Skeletal muscle satellite cell (primary cell): ENCODE measurements at regions not wholly inside any gene's neighbourhood (a gene's known extent, or its start where the extent isn't known, plus 50 kb on each side); places are given as distances from the start of the nearest gene placed in this dataset.
"Not testable (repeated sequence)": the region's sequence is repeated elsewhere in the genome, so short reads cannot be mapped to it uniquely, and the experiment has no call there.

ENCODE experiments used
- H3K27me3 ChIP-seq: 2 replicates; pipeline ENCODE4 v1.7.0; 2013; ENCODE audit warnings: low read length; ENCODE audit not compliant: control insufficient read depth, insufficient read depth
- H3K36me3 ChIP-seq: 2 replicates; pipeline ENCODE4 v1.7.0; 2013; ENCODE audit warnings: mild to moderate bottlenecking, control low read depth, low read length; ENCODE audit not compliant: insufficient read depth
- H3K4me1 ChIP-seq: 2 replicates; pipeline ENCODE4 v1.7.0; 2013; ENCODE audit warnings: low read length; ENCODE audit not compliant: control insufficient read depth, insufficient read depth
- H3K4me2 ChIP-seq: 2 replicates; pipeline ENCODE4 v1.7.0; 2013; ENCODE audit warnings: mild to moderate bottlenecking, low read length
- H3K4me3 ChIP-seq: 2 replicates; pipeline ENCODE4 v1.7.0; 2013; ENCODE audit warnings: low read length
- H3K9ac ChIP-seq: 2 replicates; pipeline ENCODE4 v1.7.0; 2013; ENCODE audit warnings: mild to moderate bottlenecking, low read depth, low read length, moderate library complexity
- H3K9me3 ChIP-seq: replicated peaks from 2 replicates; pipeline ENCODE4 v1.7.0; 2013; ENCODE audit warnings: mild to moderate bottlenecking, control low read depth, low read length

GRCh38 chr11:16526947-16527346 is 170.6 kb upstream of the SOX6 start:
- Histone ChIP-seq H3K9ac (no peak overlapping the region), H3K36me3 (no peaks in the 10 kb centered on the region), H3K4me3 (no peak overlapping the region), H3K4me1 (no peaks in the 10 kb centered on the region), H3K9me3 (no peaks in the 10 kb centered on the region), H3K4me2 (no peak overlapping the region), H3K27me3 (no peaks in the 10 kb centered on the region)

- H3K36me3 ChIP-seq, H3K4me3 ChIP-seq, H3K4me2 ChIP-seq, H3K4me1 ChIP-seq, H3K9me3 ChIP-seq, H3K9ac ChIP-seq, H3K27me3 ChIP-seq: not testable (repeated sequence)
These were observed 164.4 kb upstream of the SOX6 start for GRCh38 chr11:16520713-16521112.

- Histone ChIP-seq H3K36me3 (no peaks in the 10 kb centered on the region), H3K27me3 (no peaks in the 10 kb centered on the region), H3K9ac (no peak overlapping the region), H3K4me2 (no peak overlapping the region), H3K9me3 (no peaks in the 10 kb centered on the region), H3K4me1 (peaks cover 20% of the 10 kb centered on the region), H3K4me3 (no peak overlapping the region)
These were observed 156.5 kb upstream of the SOX6 start for GRCh38 chr11:16512899-16513241.

- H3K36me3 ChIP-seq: no peaks in the 10 kb centered on the region
- no peaks in the 10 kb centered on the region for H3K27me3 ChIP-seq
- H3K4me2 ChIP-seq: no peak overlapping the region
- no peaks in the 10 kb centered on the region for H3K9me3 ChIP-seq
- H3K4me1 ChIP-seq: peaks cover 20% of the 10 kb centered on the region
- no peak overlapping the region for H3K9ac ChIP-seq
- no peak overlapping the region for H3K4me3 ChIP-seq
These were observed 156.0 kb upstream of the SOX6 start for GRCh38 chr11:16512198-16512898.

DNA sequence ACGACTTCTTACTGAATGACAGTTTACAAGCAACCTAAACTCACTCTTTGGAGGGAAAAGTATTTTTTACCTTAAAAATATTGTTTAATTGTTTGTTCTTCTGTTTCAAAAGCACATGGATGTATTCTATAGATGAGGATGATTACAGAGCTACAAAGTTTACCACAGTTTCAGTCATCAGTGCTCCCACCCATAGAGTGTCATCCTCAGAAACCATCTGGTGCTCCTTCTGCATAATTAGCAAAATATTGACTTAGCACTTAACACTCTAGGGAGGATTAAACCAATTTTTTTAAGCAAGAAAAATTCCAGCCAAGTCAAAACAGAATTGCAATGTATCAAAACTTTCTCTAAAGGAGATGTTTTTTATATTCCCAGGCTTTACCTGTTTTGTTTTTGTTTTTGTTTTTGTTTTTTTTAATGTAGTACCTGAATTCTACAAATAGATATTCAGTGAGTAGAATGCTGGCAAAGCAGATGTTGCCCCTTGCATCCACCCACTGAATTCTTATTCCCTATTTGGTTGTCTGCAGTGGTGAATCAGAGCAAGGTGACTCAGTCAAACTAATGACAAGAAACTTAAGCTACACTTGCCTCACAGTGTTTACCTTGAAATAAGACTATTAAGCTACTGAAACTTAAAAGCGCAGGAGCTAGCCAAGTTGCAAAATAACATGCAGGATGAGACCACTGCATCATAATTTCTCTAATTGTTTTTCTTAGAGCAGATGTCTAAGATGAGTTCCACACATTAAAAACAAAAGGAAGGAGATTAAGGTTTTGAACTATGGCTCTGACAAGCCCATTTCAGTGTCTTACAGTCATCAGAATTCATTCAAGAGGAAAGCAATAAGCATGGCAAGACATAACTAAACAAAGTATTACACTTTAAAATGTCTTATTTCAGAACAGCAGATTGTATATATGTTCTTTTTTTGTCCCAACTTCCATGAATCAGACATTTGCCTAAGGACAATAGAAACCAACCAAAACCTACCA is 155.1 kb upstream of the SOX6 start:
- Histone ChIP-seq H3K4me2 (no peak overlapping the region), H3K4me3 (no peak overlapping the region), H3K9me3 (no peaks in the 10 kb centered on the region), H3K27me3 (no peaks in the 10 kb centered on the region), H3K9ac (no peak overlapping the region), H3K4me1 (peaks cover 20% of the 10 kb centered on the region), H3K36me3 (no peaks in the 10 kb centered on the region)

DNA sequence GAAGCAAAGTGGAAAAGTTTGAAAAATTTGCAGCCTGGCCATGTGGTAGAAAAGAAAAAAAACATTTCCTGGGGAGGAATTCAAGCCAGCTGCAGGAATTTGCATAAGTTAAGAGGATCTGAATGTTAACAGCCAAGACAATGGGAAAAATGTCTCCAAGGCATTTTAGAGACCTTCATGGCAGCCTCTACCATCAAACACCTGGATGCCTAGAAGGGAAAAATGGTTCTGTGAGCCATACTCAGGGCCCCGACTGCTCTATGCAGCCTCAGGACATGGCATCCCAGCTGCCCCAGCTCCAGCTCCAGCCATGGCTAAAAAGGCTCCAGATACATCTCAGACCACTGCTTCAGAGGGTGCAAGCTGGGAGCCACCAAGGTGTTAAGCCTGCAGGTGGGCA is 149.1 kb upstream of the SOX6 start:
- Histone ChIP-seq H3K9ac (no peak overlapping the region), H3K4me1 (peaks cover 3% of the 10 kb centered on the region), H3K4me2 (no peak overlapping the region), H3K36me3 (no peaks in the 10 kb centered on the region), H3K9me3 (no peaks in the 10 kb centered on the region), H3K27me3 (no peaks in the 10 kb centered on the region), H3K4me3 (no peak overlapping the region)

DNA sequence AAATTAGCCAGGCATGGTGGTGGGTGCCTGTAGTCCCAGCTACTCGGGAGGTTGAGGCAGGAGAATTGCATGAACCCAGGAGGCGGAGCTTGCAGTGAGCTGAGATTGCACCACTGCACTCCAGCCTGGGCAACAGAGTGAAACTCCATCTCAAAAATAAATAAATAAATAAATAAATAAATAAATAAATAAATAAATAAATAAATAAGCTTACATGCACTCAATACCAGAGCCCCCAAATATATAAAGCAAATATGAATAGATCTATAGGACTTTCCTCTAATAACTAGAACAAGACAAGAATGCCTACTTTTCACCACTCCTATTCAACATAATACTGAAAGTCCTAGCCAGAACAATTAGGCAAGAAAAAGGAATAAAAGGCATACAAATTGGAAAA is 147.5 kb upstream of the SOX6 start:
- H3K36me3 ChIP-seq, H3K9me3 ChIP-seq, H3K4me3 ChIP-seq, H3K4me2 ChIP-seq, H3K9ac ChIP-seq, H3K27me3 ChIP-seq, H3K4me1 ChIP-seq: not testable (repeated sequence)

- Histone ChIP-seq H3K4me3 (no peak overlapping the region), H3K27me3 (no peaks in the 10 kb centered on the region), H3K9ac (no peak overlapping the region), H3K36me3 (no peaks in the 10 kb centered on the region), H3K4me2 (no peak overlapping the region), H3K9me3 (no peaks in the 10 kb centered on the region), H3K4me1 (no peaks in the 10 kb centered on the region)
These were observed 138.8 kb upstream of the SOX6 start for GRCh38 chr11:16494918-16495691.

- Histone ChIP-seq H3K4me2 (no peak overlapping the region), H3K27me3 (no peaks in the 10 kb centered on the region), H3K4me1 (no peaks in the 10 kb centered on the region), H3K9ac (no peak overlapping the region), H3K36me3 (no peaks in the 10 kb centered on the region), H3K4me3 (no peak overlapping the region), H3K9me3 (no peaks in the 10 kb centered on the region)
These were observed 128.1 kb upstream of the SOX6 start for GRCh38 chr11:16484434-16484833.

GRCh38 chr11:16474659-16475058 is 118.3 kb upstream of the SOX6 start:
- no peaks in the 10 kb centered on the region for H3K27me3 ChIP-seq
- no peaks in the 10 kb centered on the region for H3K4me1 ChIP-seq
- no peak overlapping the region for H3K4me2 ChIP-seq
- no peaks in the 10 kb centered on the region for H3K9me3 ChIP-seq
- no peak overlapping the region for H3K9ac ChIP-seq
- no peak overlapping the region for H3K4me3 ChIP-seq
- H3K36me3 ChIP-seq: no peaks in the 10 kb centered on the region

- Histone ChIP-seq H3K4me2 (no peak overlapping the region), H3K36me3 (no peaks in the 10 kb centered on the region)
These were observed 113.6 kb upstream of the SOX6 start for GRCh38 chr11:16469968-16470367.

More at GRCh38 chr11:16469968-16470367, 113.6 kb upstream of the SOX6 start:
- no peak overlapping the region for H3K9ac ChIP-seq
- no peaks in the 10 kb centered on the region for H3K4me1 ChIP-seq
- H3K9me3 ChIP-seq: no peaks in the 10 kb centered on the region
- H3K27me3 ChIP-seq: no peaks in the 10 kb centered on the region
- H3K4me3 ChIP-seq: no peak overlapping the region
